Ectodermal cell (in vitro differentiated cells): ENCODE measurements at regions not wholly inside any gene's neighbourhood (a gene's known extent, or its start where the extent isn't known, plus 50 kb on each side); places are given as distances from the start of the nearest gene placed in this dataset.
A peak's percentile ranks its signal among the peaks of the same experiment; 100 is the strongest.

Source experiments
- H3K27ac ChIP-seq: 2 replicates; pipeline ENCODE4 v1.7.0; 2013; ENCODE audit warnings: mild to moderate bottlenecking, low read depth, low read length; ENCODE audit not compliant: insufficient read depth, poor library complexity, severe bottlenecking
- H3K27me3 ChIP-seq: 2 replicates; pipeline ENCODE4 v1.7.0; 2013; ENCODE audit warnings: mild to moderate bottlenecking, low read length; ENCODE audit not compliant: insufficient read depth, control insufficient read depth, poor library complexity, severe bottlenecking
- H3K36me3 ChIP-seq: one replicate; pipeline ENCODE4 v1.7.0; 2013; ENCODE audit warnings: low read length; ENCODE audit not compliant: control insufficient read depth, insufficient read depth
- H3K4me1 ChIP-seq: one replicate; pipeline ENCODE4 v1.7.0; 2013; ENCODE audit warnings: low read length; ENCODE audit not compliant: control insufficient read depth, insufficient read depth
- H3K4me3 ChIP-seq: 2 replicates; pipeline ENCODE4 v1.7.0; 2013; ENCODE audit warnings: low read depth, low read length, control low read depth; ENCODE audit not compliant: insufficient read depth
- H3K9me3 ChIP-seq: 2 replicates; pipeline ENCODE4 v1.7.0; 2013; ENCODE audit warnings: mild to moderate bottlenecking, low read length, moderate library complexity; ENCODE audit not compliant: control insufficient read depth
- WGBS, 2 experiments: methylation state at CpG; one replicate each; pipeline ENCODE4 v1.1.7; 2013; ENCODE audit warnings: missing lambda C conversion rate in 2 of 2; 5-methylcytosine and 5-hydroxymethylcytosine counted together

DNA sequence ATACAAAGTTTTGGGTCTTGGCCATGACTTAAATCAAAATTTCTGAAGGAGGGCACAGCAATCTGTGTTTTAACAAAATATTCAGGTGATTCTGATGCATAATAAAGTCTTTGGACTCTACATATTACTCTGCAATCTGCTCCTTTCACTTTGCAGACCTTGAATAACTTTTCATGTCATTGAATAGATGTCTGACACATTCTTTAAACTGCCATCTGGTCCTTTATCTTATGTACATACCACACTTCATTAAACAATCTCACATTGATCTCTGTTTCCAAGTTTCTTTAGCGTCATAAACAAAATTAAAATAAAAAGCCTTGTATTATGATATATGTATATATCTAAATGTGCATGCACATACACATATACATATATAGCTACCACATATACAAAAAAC is 831.2 kb downstream of the MAFB start:
- Histone ChIP-seq H3K27me3 (peaks cover 4% of the 10 kb centered on the region), H3K9me3 (no peaks in the 10 kb centered on the region), H3K4me3 (no peak overlapping the region), H3K36me3 (no peaks in the 10 kb centered on the region), H3K4me1 (peaks cover 13% of the 10 kb centered on the region), H3K27ac (no peak overlapping the region)
- no CpG with 5 or more reads among the region's 1 CpG for WGBS, 2 experiments

DNA sequence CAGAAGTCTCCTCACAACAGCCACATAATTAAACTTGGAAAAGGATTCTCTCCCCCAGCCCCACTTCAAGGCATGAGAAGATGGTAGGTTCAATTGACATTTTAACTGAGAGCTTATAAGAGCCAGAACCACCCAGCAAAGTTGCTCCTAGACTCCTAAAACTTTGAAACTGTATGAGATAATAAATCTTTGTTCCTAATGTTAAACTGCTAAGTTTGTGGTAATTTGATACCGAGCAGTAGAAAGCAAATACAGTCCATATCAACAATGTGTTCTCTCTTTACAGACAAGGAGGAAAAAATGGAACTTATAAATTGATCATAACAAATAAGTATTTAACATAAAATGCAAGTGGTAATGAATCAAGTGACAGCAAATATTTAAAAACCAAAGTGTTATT is 831.8 kb downstream of the MAFB start:
- Histone ChIP-seq H3K4me3 (no peak overlapping the region), H3K27me3 (peaks cover 4% of the 10 kb centered on the region), H3K27ac (no peak overlapping the region), H3K9me3 (no peaks in the 10 kb centered on the region), H3K4me1 (peaks cover 20% of the 10 kb centered on the region), H3K36me3 (no peaks in the 10 kb centered on the region)
- 100% methylated on average over 1 of the region's 1 CpG; no CpG with 5 or more reads in 1 of the 2 experiments for WGBS, 2 experiments

DNA sequence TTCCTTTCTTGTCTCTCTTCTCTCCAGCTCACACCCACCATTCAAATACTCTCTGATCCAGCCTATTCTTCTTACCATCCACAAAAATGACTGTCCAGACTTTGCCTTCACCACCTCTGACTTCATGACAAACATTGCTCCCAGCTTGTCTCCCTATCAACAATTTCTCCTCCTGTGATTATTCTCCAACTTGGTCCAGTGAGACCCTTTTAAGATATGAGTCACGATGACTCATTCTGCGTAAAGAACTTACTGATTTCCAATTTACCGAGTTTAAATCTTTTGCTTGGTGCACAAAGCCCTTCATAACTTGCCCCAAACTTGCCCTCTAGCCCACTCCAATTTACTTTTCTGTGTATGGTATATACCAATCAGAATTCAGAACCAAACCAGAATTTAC is 833.2 kb downstream of the MAFB start:
- Histone ChIP-seq H3K36me3 (no peaks in the 10 kb centered on the region), H3K4me3 (no peak overlapping the region), H3K4me1 (peaks cover 34% of the 10 kb centered on the region), H3K27me3 (peaks cover 4% of the 10 kb centered on the region), H3K9me3 (no peaks in the 10 kb centered on the region), H3K27ac (no peak overlapping the region)
- 94 to 96% methylated on average over 3 of the region's 3 CpGs for WGBS, 2 experiments

DNA sequence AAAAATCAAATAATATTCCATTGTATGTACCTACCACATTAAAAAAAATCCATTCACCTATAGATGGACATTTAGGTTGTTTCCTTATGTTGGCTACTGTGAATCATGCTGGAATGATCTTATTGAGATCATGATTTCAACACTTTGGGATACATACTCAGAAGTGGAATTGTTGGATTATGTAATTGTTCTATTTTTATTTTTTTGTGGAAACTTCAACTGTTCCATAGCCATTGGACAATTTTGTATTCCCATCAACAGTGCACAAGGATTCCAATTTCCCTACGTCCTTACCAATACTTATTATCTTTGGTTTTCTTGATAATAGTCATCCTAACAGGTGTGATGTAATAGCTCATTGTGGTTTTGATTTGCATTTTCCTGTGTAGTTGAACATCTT is 834.0 kb downstream of the MAFB start:
- H3K4me1 ChIP-seq = peaks cover 41% of the 10 kb centered on the region
- no CpG with 5 or more reads among the region's 1 CpG for WGBS, 2 experiments
- H3K9me3 ChIP-seq = no peaks in the 10 kb centered on the region
- H3K36me3 ChIP-seq = no peaks in the 10 kb centered on the region
- peaks cover 5% of the 10 kb centered on the region for H3K27me3 ChIP-seq
- no peak overlapping the region for H3K4me3 ChIP-seq
- no peak overlapping the region for H3K27ac ChIP-seq

DNA sequence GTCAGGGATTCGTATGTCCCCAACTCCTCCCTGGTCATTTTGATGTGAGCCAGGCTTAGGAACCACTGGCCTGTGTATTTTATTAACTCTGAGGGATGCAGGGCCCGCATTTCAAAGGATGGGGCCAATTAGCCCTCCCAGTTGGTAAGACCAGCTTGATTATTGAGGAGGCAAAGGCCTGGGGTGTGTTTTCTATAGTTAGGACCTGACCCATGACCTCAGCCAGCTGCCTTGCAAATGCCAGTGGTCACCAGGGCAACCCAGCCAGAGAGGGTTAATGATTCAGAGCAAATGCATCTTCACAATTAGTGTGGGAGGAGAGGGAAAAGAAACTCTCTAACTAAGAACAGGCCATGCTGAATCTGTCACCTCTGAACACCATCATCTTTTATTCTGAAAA is 835.4 kb downstream of the MAFB start:
- 0 to 3% methylated on average over 2 of the region's 2 CpGs for WGBS, 2 experiments
- Histone ChIP-seq H3K36me3 (no peaks in the 10 kb centered on the region), H3K4me1 (peaks cover 47% of the 10 kb centered on the region), H3K9me3 (no peaks in the 10 kb centered on the region), H3K27ac (peak overlapping the region; percentile 85), H3K4me3 (no peak overlapping the region), H3K27me3 (peaks cover 7% of the 10 kb centered on the region)

DNA sequence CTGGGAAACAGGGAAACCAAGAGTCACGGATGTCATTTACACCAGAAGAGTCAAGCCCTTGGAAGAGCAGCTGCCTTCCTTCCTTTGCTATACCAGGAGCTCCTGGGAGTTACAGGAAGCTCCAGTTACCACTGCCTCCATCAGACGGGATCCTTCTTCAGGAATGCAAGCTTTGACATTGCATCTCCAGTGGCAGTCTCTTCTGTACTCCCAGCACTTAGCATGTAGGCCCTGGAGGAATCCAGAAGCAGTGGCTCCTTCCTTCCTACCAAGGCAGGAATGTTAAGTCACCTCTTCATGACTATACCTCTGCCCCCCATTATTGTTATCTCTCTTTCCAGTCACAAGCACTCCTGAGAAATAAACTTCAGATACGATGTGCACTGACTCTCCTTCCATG is 836.0 kb downstream of the MAFB start:
- Histone ChIP-seq H3K27ac (peak overlapping the region; percentile 85), H3K4me3 (no peak overlapping the region), H3K27me3 (peaks cover 7% of the 10 kb centered on the region), H3K36me3 (no peaks in the 10 kb centered on the region), H3K4me1 (peaks cover 47% of the 10 kb centered on the region), H3K9me3 (no peaks in the 10 kb centered on the region)
- 57 to 60% methylated on average over 3 of the region's 3 CpGs for WGBS, 2 experiments

DNA sequence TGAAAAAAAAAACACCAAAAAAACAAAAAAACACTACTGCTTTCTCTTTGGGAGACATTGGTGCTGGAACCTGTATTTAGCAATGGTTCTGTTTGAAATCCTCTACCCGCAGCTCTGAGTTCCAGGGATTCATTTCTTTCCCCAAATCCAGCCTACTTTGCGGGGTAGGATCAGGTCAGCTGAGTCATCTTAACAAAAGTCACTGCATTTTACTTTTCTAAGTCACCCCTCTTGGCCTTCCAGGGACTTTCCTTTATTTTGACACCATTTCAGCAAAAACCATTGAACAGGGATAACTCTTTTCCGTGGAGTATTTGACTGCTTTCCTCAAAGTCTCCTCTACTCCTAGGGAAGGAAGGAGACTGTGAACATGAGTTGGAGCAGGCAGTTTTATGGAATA is 837.6 kb downstream of the MAFB start:
- no peak overlapping the region for H3K27ac ChIP-seq
- WGBS, 2 experiments = 76 to 83% methylated on average over 3 of the region's 3 CpGs
- peaks cover 47% of the 10 kb centered on the region for H3K4me1 ChIP-seq
- H3K9me3 ChIP-seq = no peaks in the 10 kb centered on the region
- peaks cover 5% of the 10 kb centered on the region for H3K27me3 ChIP-seq
- H3K4me3 ChIP-seq = no peak overlapping the region
- H3K36me3 ChIP-seq = no peaks in the 10 kb centered on the region

DNA sequence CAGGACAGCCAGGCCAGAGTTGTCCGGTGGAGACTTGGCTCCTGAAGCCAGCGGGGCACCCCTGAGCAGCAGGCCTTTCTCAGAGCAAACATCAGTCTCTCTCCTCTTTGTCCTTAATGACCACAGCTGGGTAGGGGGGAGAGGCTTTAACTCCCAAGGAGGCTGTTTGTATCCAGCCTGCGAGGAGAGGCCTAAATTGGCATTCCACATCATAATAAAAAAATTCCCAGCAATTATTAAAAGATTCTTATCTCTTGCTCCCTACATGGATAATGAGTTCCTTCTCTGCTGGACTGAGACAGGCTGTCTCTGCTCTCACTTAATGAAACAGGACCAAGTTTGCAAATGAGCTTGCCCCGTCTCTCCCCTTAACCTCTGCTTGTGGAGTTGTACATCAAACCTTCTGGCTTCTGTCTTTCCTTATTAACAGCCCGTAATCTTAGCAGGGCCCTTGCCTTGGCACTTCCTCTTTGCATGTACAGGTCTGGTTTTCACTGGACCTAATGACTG is 838.2 kb downstream of the MAFB start:
- peaks cover 47% of the 10 kb centered on the region for H3K4me1 ChIP-seq
- peaks cover 6% of the 10 kb centered on the region for H3K27me3 ChIP-seq
- H3K27ac ChIP-seq = peak overlapping the region; percentile 33
- H3K4me3 ChIP-seq = no peak overlapping the region
- H3K9me3 ChIP-seq = no peaks in the 10 kb centered on the region
- 42 to 43% methylated on average over 5 of the region's 5 CpGs for WGBS, 2 experiments
- no peaks in the 10 kb centered on the region for H3K36me3 ChIP-seq

DNA sequence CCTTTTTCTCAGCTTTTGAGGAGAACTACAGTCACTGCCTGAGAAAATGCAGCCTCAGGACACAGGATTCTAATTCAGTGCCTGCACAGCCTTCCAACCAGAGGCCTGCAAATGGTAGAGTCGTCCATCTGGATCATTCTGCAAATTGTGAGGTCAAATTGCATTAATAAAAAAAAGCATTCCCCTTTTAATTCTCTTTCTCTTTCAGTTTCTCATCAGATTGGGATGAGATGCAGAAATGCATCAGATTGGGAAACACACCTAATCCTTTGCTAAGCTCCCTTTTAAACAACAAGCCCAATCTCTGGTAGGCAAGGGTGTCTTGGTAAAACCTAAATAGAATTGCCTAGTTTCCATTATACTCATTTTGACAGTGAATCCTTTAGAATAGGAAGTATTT is 838.8 kb downstream of the MAFB start:
- Histone ChIP-seq H3K9me3 (no peaks in the 10 kb centered on the region), H3K4me1 (peaks cover 47% of the 10 kb centered on the region), H3K4me3 (no peak overlapping the region), H3K27me3 (peaks cover 7% of the 10 kb centered on the region), H3K27ac (no peak overlapping the region), H3K36me3 (no peaks in the 10 kb centered on the region)
- WGBS, 2 experiments = 81 to 88% methylated on average over 1 of the region's 1 CpG

DNA sequence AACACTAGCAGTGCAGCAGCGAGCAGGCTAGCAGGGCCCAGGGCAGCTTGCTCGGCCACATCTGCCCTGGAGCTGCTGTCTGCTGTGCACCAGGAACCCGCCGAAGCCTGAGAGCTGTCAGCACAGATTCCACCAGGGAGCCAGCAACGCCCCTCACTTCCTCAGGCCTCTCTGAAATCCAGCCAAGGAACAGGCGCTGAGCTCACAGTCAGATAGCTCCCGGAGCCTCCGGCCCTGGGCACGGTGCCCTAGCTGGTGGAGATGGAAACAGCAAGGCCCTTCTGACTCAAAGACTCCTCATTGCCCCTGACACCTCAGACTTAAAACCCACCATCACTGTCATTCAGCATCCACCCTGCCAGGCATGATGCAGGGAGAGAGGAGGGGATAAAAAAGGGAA is 839.4 kb downstream of the MAFB start:
- H3K9me3 ChIP-seq = no peaks in the 10 kb centered on the region
- WGBS, 2 experiments = 71 to 73% methylated on average over 9 of the region's 9 CpGs
- no peaks in the 10 kb centered on the region for H3K36me3 ChIP-seq
- H3K27me3 ChIP-seq = peaks cover 7% of the 10 kb centered on the region
- no peak overlapping the region for H3K4me3 ChIP-seq
- no peak overlapping the region for H3K27ac ChIP-seq
- H3K4me1 ChIP-seq = peaks cover 47% of the 10 kb centered on the region

DNA sequence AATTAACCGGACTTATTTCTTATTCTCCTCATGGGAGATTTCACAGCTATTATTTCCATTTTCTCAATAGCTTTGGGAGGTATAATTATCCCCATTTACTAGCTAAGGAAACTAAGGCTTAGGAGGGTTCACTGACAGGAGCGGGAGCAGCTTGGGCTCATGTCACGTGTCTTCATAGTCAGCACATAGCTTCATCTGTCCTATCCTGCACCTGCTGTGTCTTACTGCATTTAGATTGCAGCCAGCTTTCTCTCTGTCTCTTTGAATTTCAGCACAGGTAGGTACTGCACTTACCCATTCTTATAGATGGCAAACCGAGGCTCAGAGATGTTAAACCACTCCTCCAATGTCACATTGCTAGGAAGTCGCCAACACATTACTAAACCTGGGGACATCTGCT is 839.9 kb downstream of the MAFB start:
- H3K36me3 ChIP-seq = no peaks in the 10 kb centered on the region
- H3K27me3 ChIP-seq = peaks cover 7% of the 10 kb centered on the region
- H3K27ac ChIP-seq = no peak overlapping the region
- no peak overlapping the region for H3K4me3 ChIP-seq
- H3K9me3 ChIP-seq = no peaks in the 10 kb centered on the region
- 95 to 96% methylated on average over 5 of the region's 5 CpGs for WGBS, 2 experiments
- H3K4me1 ChIP-seq = peaks cover 44% of the 10 kb centered on the region
